ENCODE measurements at regions not wholly inside any gene's neighbourhood (a gene's known extent, or its start where the extent isn't known, plus 50 kb on each side); places are given as distances from the start of the nearest gene placed in this dataset.

- no peaks in the 10 kb centered on the region for H3K4me1 Mint-ChIP-seq
- no peaks in the 10 kb centered on the region for H3K36me3 Mint-ChIP-seq (ENCODE audit: low read depth)
- H3K27me3 Mint-ChIP-seq (ENCODE audit: low read depth), result peaks cover 5% of the 10 kb centered on the region
- TF ChIP-seq CTCF (IDR thresholded peaks at IDR 0.05; ENCODE audit: unreplicated experiment in 3 of 3), result no peak
- no peaks in the 10 kb centered on the region for H3K9me3 Mint-ChIP-seq
- H3K4me3 Mint-ChIP-seq, result no peak overlapping the region
- H3K27ac Mint-ChIP-seq, result no peak overlapping the region
These were observed 66.1 kb upstream of the BARHL2 start for GRCh38 chr1:90783181-90783580.

- H3K27ac Mint-ChIP-seq, result no peak overlapping the region
- H3K36me3 Mint-ChIP-seq (ENCODE audit: low read depth), result no peaks in the 10 kb centered on the region
- TF ChIP-seq CTCF (IDR thresholded peaks at IDR 0.05; ENCODE audit: unreplicated experiment in 3 of 3), result no peak
- peaks cover 5% of the 10 kb centered on the region for H3K27me3 Mint-ChIP-seq (ENCODE audit: low read depth)
- no peak overlapping the region for H3K4me3 Mint-ChIP-seq
- H3K4me1 Mint-ChIP-seq, result no peaks in the 10 kb centered on the region
- H3K9me3 Mint-ChIP-seq, result no peaks in the 10 kb centered on the region
These were observed 64.9 kb upstream of the BARHL2 start for GRCh38 chr1:90782046-90782445.

GRCh38 chr1:90781534-90781933 lies 64.4 kb upstream of the BARHL2 start:
- peaks cover 5% of the 10 kb centered on the region for H3K27me3 Mint-ChIP-seq (ENCODE audit: low read depth)
- no peaks in the 10 kb centered on the region for H3K4me1 Mint-ChIP-seq
- no peaks in the 10 kb centered on the region for H3K9me3 Mint-ChIP-seq
- H3K36me3 Mint-ChIP-seq (ENCODE audit: low read depth), result no peaks in the 10 kb centered on the region
- H3K27ac Mint-ChIP-seq, result no peak overlapping the region
- no peak overlapping the region for H3K4me3 Mint-ChIP-seq
- no peak for TF ChIP-seq CTCF (IDR thresholded peaks at IDR 0.05; ENCODE audit: unreplicated experiment in 3 of 3)

GRCh38 chr1:90780981-90781380 lies 63.9 kb upstream of the BARHL2 start:
- no peaks in the 10 kb centered on the region for H3K9me3 Mint-ChIP-seq
- no peaks in the 10 kb centered on the region for H3K36me3 Mint-ChIP-seq (ENCODE audit: low read depth)
- peaks cover 6% of the 10 kb centered on the region for H3K27me3 Mint-ChIP-seq (ENCODE audit: low read depth)
- TF ChIP-seq CTCF (IDR thresholded peaks at IDR 0.05; ENCODE audit: unreplicated experiment in 3 of 3), result no peak
- no peaks in the 10 kb centered on the region for H3K4me1 Mint-ChIP-seq
- H3K4me3 Mint-ChIP-seq, result no peak overlapping the region
- no peak overlapping the region for H3K27ac Mint-ChIP-seq

- H3K4me3 Mint-ChIP-seq, result no peak overlapping the region
- no peak for TF ChIP-seq CTCF (IDR thresholded peaks at IDR 0.05; ENCODE audit: unreplicated experiment in 3 of 3)
These were observed 62.5 kb upstream of the BARHL2 start for GRCh38 chr1:90779573-90779972.

GRCh38 chr1:90778486-90778885 lies 61.4 kb upstream of the BARHL2 start:
- no peaks in the 10 kb centered on the region for H3K9me3 Mint-ChIP-seq
- no peaks in the 10 kb centered on the region for H3K4me1 Mint-ChIP-seq
- no peak for TF ChIP-seq CTCF (IDR thresholded peaks at IDR 0.05; ENCODE audit: unreplicated experiment in 3 of 3)

More at GRCh38 chr1:90779573-90779972, 62.5 kb upstream of the BARHL2 start:
- Mint-ChIP-seq H3K4me1 (no peaks in the 10 kb centered on the region), H3K27ac (no peak overlapping the region), H3K9me3 (no peaks in the 10 kb centered on the region), H3K36me3 (ENCODE audit: low read depth) (no peaks in the 10 kb centered on the region), H3K27me3 (ENCODE audit: low read depth) (peaks cover 8% of the 10 kb centered on the region)

More at GRCh38 chr1:90778486-90778885, 61.4 kb upstream of the BARHL2 start:
- Mint-ChIP-seq H3K4me3 (no peak overlapping the region), H3K27me3 (ENCODE audit: low read depth) (peaks cover 8% of the 10 kb centered on the region), H3K36me3 (ENCODE audit: low read depth) (no peaks in the 10 kb centered on the region), H3K27ac (no peak overlapping the region)
